ENCODE measurements at regions not wholly inside any gene's neighbourhood (a gene's known extent, or its start where the extent isn't known, plus 50 kb on each side); places are given as distances from the start of the nearest gene placed in this dataset.

DNA sequence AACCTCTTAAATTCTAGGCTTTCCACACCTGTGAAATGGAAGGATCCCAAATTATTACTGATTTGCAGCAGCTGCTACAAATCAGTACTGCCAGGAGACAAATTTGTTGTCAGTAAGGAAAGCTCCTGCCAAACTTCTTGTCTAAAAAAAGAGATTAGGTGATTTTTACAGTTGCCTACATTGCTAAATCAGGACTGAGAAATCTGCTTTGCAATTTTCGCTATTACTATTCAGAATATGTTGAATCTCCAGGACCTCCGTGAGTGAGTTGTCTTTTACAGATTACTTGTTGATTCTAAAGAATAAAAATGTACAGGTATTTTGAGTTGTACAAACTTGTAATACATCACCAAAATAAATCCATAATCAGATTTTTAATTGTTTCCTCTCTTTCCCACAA, 1815.9 kb downstream of the PCDH9 start:
- no peak overlapping the region for H3K27ac ChIP-seq (ENCODE audit: low read depth)
- no peak for TF ChIP-seq JUNB (IDR thresholded peaks at IDR 0.05; ENCODE audit: unreplicated experiment)
- TF ChIP-seq CREB1 (CRISPR knock-in tag; IDR thresholded peaks at IDR 0.05; ENCODE audit: low read depth), result no peak
- TF ChIP-seq, protein P1, sequence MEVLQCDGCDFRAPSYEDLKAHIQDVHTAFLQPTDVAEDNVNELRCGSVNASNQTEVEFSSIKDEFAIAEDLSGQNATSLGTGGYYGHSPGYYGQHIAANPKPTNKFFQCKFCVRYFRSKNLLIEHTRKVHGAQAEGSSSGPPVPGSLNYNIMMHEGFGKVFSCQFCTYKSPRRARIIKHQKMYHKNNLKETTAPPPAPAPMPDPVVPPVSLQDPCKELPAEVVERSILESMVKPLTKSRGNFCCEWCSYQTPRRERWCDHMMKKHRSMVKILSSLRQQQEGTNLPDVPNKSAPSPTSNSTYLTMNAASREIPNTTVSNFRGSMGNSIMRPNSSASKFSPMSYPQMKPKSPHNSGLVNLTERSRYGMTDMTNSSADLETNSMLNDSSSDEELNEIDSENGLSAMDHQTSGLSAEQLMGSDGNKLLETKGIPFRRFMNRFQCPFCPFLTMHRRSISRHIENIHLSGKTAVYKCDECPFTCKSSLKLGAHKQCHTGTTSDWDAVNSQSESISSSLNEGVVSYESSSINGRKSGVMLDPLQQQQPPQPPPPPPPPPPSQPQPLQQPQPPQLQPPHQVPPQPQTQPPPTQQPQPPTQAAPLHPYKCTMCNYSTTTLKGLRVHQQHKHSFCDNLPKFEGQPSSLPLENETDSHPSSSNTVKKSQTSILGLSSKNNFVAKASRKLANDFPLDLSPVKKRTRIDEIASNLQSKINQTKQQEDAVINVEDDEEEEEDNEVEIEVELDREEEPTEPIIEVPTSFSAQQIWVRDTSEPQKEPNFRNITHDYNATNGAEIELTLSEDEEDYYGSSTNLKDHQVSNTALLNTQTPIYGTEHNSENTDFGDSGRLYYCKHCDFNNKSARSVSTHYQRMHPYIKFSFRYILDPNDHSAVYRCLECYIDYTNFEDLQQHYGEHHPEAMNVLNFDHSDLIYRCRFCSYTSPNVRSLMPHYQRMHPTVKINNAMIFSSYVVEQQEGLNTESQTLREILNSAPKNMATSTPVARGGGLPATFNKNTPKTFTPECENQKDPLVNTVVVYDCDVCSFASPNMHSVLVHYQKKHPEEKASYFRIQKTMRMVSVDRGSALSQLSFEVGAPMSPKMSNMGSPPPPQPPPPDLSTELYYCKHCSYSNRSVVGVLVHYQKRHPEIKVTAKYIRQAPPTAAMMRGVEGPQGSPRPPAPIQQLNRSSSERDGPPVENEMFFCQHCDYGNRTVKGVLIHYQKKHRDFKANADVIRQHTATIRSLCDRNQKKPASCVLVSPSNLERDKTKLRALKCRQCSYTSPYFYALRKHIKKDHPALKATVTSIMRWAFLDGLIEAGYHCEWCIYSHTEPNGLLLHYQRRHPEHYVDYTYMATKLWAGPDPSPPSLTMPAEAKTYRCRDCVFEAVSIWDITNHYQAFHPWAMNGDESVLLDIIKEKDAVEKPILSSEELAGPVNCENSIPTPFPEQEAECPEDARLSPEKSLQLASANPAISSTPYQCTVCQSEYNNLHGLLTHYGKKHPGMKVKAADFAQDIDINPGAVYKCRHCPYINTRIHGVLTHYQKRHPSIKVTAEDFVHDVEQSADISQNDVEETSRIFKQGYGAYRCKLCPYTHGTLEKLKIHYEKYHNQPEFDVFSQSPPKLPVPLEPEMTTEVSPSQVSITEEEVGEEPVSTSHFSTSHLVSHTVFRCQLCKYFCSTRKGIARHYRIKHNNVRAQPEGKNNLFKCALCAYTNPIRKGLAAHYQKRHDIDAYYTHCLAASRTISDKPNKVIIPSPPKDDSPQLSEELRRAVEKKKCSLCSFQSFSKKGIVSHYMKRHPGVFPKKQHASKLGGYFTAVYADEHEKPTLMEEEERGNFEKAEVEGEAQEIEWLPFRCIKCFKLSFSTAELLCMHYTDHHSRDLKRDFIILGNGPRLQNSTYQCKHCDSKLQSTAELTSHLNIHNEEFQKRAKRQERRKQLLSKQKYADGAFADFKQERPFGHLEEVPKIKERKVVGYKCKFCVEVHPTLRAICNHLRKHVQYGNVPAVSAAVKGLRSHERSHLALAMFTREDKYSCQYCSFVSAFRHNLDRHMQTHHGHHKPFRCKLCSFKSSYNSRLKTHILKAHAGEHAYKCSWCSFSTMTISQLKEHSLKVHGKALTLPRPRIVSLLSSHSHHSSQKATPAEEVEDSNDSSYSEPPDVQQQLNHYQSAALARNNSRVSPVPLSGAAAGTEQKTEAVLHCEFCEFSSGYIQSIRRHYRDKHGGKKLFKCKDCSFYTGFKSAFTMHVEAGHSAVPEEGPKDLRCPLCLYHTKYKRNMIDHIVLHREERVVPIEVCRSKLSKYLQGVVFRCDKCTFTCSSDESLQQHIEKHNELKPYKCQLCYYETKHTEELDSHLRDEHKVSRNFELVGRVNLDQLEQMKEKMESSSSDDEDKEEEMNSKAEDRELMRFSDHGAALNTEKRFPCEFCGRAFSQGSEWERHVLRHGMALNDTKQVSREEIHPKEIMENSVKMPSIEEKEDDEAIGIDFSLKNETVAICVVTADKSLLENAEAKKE (CRISPR knock-in tag; IDR thresholded peaks at IDR 0.05), result no peak
- TF ChIP-seq POLR2AphosphoS5 (IDR thresholded peaks at IDR 0.05; ENCODE audit: low read depth), result no peak
- no peak for TF ChIP-seq EZH2phosphoT487 (IDR thresholded peaks at IDR 0.05; ENCODE audit: unreplicated experiment)
- no peak for TF ChIP-seq ZNF331 (CRISPR knock-in tag; IDR thresholded peaks at IDR 0.05; ENCODE audit: low read depth)
- TF ChIP-seq, protein P2, sequence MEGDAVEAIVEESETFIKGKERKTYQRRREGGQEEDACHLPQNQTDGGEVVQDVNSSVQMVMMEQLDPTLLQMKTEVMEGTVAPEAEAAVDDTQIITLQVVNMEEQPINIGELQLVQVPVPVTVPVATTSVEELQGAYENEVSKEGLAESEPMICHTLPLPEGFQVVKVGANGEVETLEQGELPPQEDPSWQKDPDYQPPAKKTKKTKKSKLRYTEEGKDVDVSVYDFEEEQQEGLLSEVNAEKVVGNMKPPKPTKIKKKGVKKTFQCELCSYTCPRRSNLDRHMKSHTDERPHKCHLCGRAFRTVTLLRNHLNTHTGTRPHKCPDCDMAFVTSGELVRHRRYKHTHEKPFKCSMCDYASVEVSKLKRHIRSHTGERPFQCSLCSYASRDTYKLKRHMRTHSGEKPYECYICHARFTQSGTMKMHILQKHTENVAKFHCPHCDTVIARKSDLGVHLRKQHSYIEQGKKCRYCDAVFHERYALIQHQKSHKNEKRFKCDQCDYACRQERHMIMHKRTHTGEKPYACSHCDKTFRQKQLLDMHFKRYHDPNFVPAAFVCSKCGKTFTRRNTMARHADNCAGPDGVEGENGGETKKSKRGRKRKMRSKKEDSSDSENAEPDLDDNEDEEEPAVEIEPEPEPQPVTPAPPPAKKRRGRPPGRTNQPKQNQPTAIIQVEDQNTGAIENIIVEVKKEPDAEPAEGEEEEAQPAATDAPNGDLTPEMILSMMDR (conservative IDR thresholded peaks at IDR 0.05; ENCODE audit: low read depth in 2 of 2), result no peak
- H3F3A ChIP-seq (replicated peaks; ENCODE audit: low read depth), result no peaks in the 10 kb centered on the region
- no peak overlapping the region for H2AFZ ChIP-seq
- H4K20me1 ChIP-seq (replicated peaks; ENCODE audit: insufficient read depth), result no peaks in the 10 kb centered on the region
- ATAC-seq, result no peak
- Mint-ChIP-seq H3K4me1 (peaks cover 9% of the 10 kb centered on the region; the same call in 2 of the 3 replicates), H3K9me3 (peaks cover 2% of the 10 kb centered on the region; the same call in 1 of the 3 replicates), H3K36me3 (ENCODE audit: low read depth) (no peaks in the 10 kb centered on the region), H3K4me3 (no peak overlapping the region), H3K27me3 (ENCODE audit: insufficient read depth, low read depth, poor library complexity) (no peaks in the 10 kb centered on the region), H3K27ac (no peak overlapping the region)
- H3K36me3 ChIP-seq (ENCODE audit: insufficient read depth), result no peaks in the 10 kb centered on the region
- no peaks in the 10 kb centered on the region for H3K27me3 ChIP-seq (ENCODE audit: insufficient read depth)
- no peaks in the 10 kb centered on the region for H3K4me1 ChIP-seq (ENCODE audit: insufficient read depth)
- H3K4me2 ChIP-seq, result no peak overlapping the region
- no peaks in the 10 kb centered on the region for H3K9me2 ChIP-seq (ENCODE audit: insufficient read depth)
- DNase-seq (ENCODE audit: low spot score), result no peak
- no peaks in the 10 kb centered on the region for H3K79me2 ChIP-seq (replicated peaks; ENCODE audit: insufficient read depth)
- H3K4me3 ChIP-seq, result no peak overlapping the region

Data from GM23338 (cell line).